ENCODE measurements at regions not wholly inside any gene's neighbourhood (a gene's known extent, or its start where the extent isn't known, plus 50 kb on each side); places are given as distances from the start of the nearest gene placed in this dataset.

- Histone ChIP-seq H4K20me1 (ENCODE audit: insufficient read depth) (no peaks in the 10 kb centered on the region), H3K27me3 (ENCODE audit: insufficient read depth, low read length) (no peaks in the 10 kb centered on the region), H3K9me2 (ENCODE audit: insufficient read depth) (no peaks in the 10 kb centered on the region), H3K4me1 (ENCODE audit: control insufficient read depth in 1 of 2, insufficient read depth in 2 of 2, low read length in 2 of 2) (peaks cover 0 to 3% of the 10 kb centered on the region in 2 experiments; a peak in 1 of 4 replicates), H3K27ac (ENCODE audit: low read depth, low read length) (no peak overlapping the region), H3K9ac (ENCODE audit: low read length) (no peak overlapping the region), H3K79me2 (ENCODE audit: insufficient read depth, low read length) (no peaks in the 10 kb centered on the region), H2AFZ (ENCODE audit: low read depth, low read length, poor library complexity, severe bottlenecking) (no peak overlapping the region), H3K9me3 (ENCODE audit: control insufficient read depth in 1 of 2, insufficient read depth in 1 of 2, low read depth in 1 of 2, low read length in 2 of 2) (no peaks in the 10 kb centered on the region), H3K4me3 (replicated peaks in 1 of 2; ENCODE audit: low read depth in 1 of 2, low read length in 2 of 2) (no peak overlapping the region), H3K4me2 (ENCODE audit: low read length) (no peak overlapping the region), H3K36me3 (ENCODE audit: control insufficient read depth in 1 of 2, insufficient read depth in 2 of 2, low read length in 2 of 2) (no peaks in the 10 kb centered on the region)
- ATAC-seq (no peak), DNase-seq (ENCODE audit: low read depth, low spot score) (no peak)
- TF ChIP-seq, protein P1, sequence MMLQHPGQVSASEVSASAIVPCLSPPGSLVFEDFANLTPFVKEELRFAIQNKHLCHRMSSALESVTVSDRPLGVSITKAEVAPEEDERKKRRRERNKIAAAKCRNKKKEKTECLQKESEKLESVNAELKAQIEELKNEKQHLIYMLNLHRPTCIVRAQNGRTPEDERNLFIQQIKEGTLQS (IDR thresholded peaks at IDR 0.05), result no peak
- TF ChIP-seq CTCF (IDR thresholded peaks at IDR 0.05 in 2 of 3, conservative IDR thresholded peaks at IDR 0.05 in 1 of 3; ENCODE audit: borderline replicate concordance in 1 of 3, insufficient read depth in 1 of 3, low read depth in 2 of 3, low read length in 2 of 3), result no peak
- intact Hi-C loops (cut with micrococcal nuclease), result loop anchor here (10.0 kb wide), 2 partner anchors 393 to 1433 kb away; no protein-coding TSS in a partner anchor
- no TSS peak for BruUV-seq (replicated peaks)
- ChIA-PET RAD21 (ENCODE audit: low non-redundant PET in 1 of 2, low total read pairs in 2 of 2, uncharacterized antibody in 2 of 2, unreplicated experiment in 2 of 2) (no interaction called here), CTCF (no interaction called here), POLR2A (no interaction called here)
Observed at GRCh38 chr12:60101715-60102114, 505.9 kb downstream of the SLC16A7 start.

- H3K4me3 ChIP-seq (replicated peaks in 1 of 2; ENCODE audit: low read depth in 1 of 2, low read length in 2 of 2), result no peak overlapping the region
- H2AFZ ChIP-seq (ENCODE audit: low read depth, low read length, poor library complexity, severe bottlenecking), result no peak overlapping the region
- DNase-seq (ENCODE audit: low read depth, low spot score), result no peak
- ChIA-PET RAD21 (ENCODE audit: low non-redundant PET in 1 of 2, low total read pairs in 2 of 2, uncharacterized antibody in 2 of 2, unreplicated experiment in 2 of 2) (no interaction called here), POLR2A (no interaction called here), CTCF (interaction anchor here (1.1 to 1.5 kb wide), 4 partner anchors 13 to 388 kb away, joined by 3 to 6 read pairs (median 5); no protein-coding TSS in a partner anchor)
- H3K79me2 ChIP-seq (ENCODE audit: insufficient read depth, low read length), result no peaks in the 10 kb centered on the region
- H4K20me1 ChIP-seq (ENCODE audit: insufficient read depth), result no peaks in the 10 kb centered on the region
- ATAC-seq, result no peak
- no TSS peak for BruUV-seq (replicated peaks)
- no peaks in the 10 kb centered on the region for H3K9me2 ChIP-seq (ENCODE audit: insufficient read depth)
- TF ChIP-seq CTCF (IDR thresholded peaks at IDR 0.05 in 2 of 3, conservative IDR thresholded peaks at IDR 0.05 in 1 of 3; ENCODE audit: borderline replicate concordance in 1 of 3, insufficient read depth in 1 of 3, low read depth in 2 of 3, low read length in 2 of 3) (peak in 2 of 3 experiments; percentile 19 to 42; a peak in 2 of 6 replicates), YY1 (IDR thresholded peaks at IDR 0.05; ENCODE audit: extremely low read depth, insufficient replicate concordance, low read depth, low read length) (no peak), RAD21 (IDR thresholded peaks at IDR 0.05; ENCODE audit: low read depth) (peak; percentile 45; the same call in 1 of the 2 replicates)
- no peaks in the 10 kb centered on the region for H3K36me3 ChIP-seq (ENCODE audit: control insufficient read depth in 1 of 2, insufficient read depth in 2 of 2, low read length in 2 of 2)
- no peak overlapping the region for H3K4me2 ChIP-seq (ENCODE audit: low read length)
- peaks cover 0 to 3% of the 10 kb centered on the region in 2 experiments; a peak in 1 of 4 replicates for H3K4me1 ChIP-seq (ENCODE audit: control insufficient read depth in 1 of 2, insufficient read depth in 2 of 2, low read length in 2 of 2)
- intact Hi-C loops (cut with micrococcal nuclease), result loop anchor here (10.0 kb wide), 2 partner anchors 389 to 1429 kb away; no protein-coding TSS in a partner anchor
- H3K9ac ChIP-seq (ENCODE audit: low read length), result no peak overlapping the region
- H3K27ac ChIP-seq (ENCODE audit: low read depth, low read length), result no peak overlapping the region
- H3K27me3 ChIP-seq (ENCODE audit: insufficient read depth, low read length), result no peaks in the 10 kb centered on the region
- H3K9me3 ChIP-seq (ENCODE audit: control insufficient read depth in 1 of 2, insufficient read depth in 1 of 2, low read depth in 1 of 2, low read length in 2 of 2), result no peaks in the 10 kb centered on the region
Observed at GRCh38 chr12:60106214-60106613, 510.4 kb downstream of the SLC16A7 start.
